B cell (primary cell): ENCODE measurements at regions not wholly inside any gene's neighbourhood (a gene's known extent, or its start where the extent isn't known, plus 50 kb on each side); places are given as distances from the start of the nearest gene placed in this dataset.

Source experiments
- ATAC-seq: fragments of 200-7000 bp; cut with Tn5 transposase; one replicate; pipeline ENCODE4 v1.10.0; 2021; ENCODE audit warnings: low read depth, mild to moderate bottlenecking, moderate number of reproducible peaks, moderate library complexity
- CTCF ChIA-PET: fragments of 350-600 bp; sonication (Branson Sonifier 250); formaldehyde crosslinking; loops from one replicate; lab custom pipeline; 2021; ENCODE audit warnings: antibody characterized with exemption, inconsistent platforms; lab: Charles Lee
- POLR2A ChIA-PET: fragments of 350-600 bp; sonication (Branson Sonifier 250); formaldehyde crosslinking; loops from one replicate; lab custom pipeline; 2021; ENCODE audit warnings: antibody characterized with exemption; lab: Charles Lee
- DNase-seq: peaks from one replicate; pipeline ENCODE4 v3.0.0; 2013
- H2AFZ ChIP-seq: 2 replicates; pipeline ENCODE4 v1.6.1; 2012; ENCODE audit warnings: mild to moderate bottlenecking, low read depth, low read length; ENCODE audit not compliant: insufficient read depth, poor library complexity, severe bottlenecking
- H3K27ac ChIP-seq, 2 donors: 1 replicate in 1 of 2; 2 replicates in 1 of 2; pipeline ENCODE4 v1.5.1; 2012 to 2013; ENCODE audit warnings: low read length in 2 of 2, mild to moderate bottlenecking in 2 of 2, moderate library complexity in 1 of 2
- H3K27me3 ChIP-seq, 4 experiments: fragments of 200-600 bp in 1 of 4; sonication (generic) in 1 of 4; replicated peaks in 1 of 4; 1 replicate in 2 of 4; 2 replicates in 2 of 4; pipeline versions ENCODE4 v1.6.1 to v1.7.0; 2013 to 2016; ENCODE audit warnings: low read length in 3 of 4, mild to moderate bottlenecking in 2 of 4, mixed read lengths in 1 of 4, moderate library complexity in 1 of 4; ENCODE audit not compliant: insufficient read depth in 4 of 4, control insufficient read depth in 3 of 4; ENCODE audit errors: control extremely low read depth in 1 of 4
- H3K36me3 ChIP-seq, 2 experiments: replicated peaks in 1 of 2; 1 replicate in 1 of 2; 2 replicates in 1 of 2; pipeline versions ENCODE4 v1.6.1 to v1.7.1; 2013; ENCODE audit warnings: low read length in 1 of 2; ENCODE audit not compliant: insufficient read depth in 2 of 2, control insufficient read depth in 1 of 2; ENCODE audit errors: control extremely low read depth in 1 of 2, extremely low read depth in 1 of 2
- H3K4me1 ChIP-seq, 2 donors: fragments of 200-600 bp in 1 of 2; sonication (generic) in 1 of 2; 1 replicate in 1 of 2; 2 replicates in 1 of 2; pipeline versions ENCODE4 v1.5.1 to v1.6.1; 2013 to 2017; ENCODE audit warnings: low read length in 2 of 2; ENCODE audit not compliant: control insufficient read depth in 2 of 2, insufficient read depth in 2 of 2
- H3K4me2 ChIP-seq: replicated peaks from 2 replicates; pipeline ENCODE3; 2012; ENCODE audit warnings: mild to moderate bottlenecking, low read depth, low read length; ENCODE audit not compliant: poor library complexity, severe bottlenecking
- H3K4me3 ChIP-seq, 5 experiments: fragments of 200-600 bp in 1 of 5; sonication (generic) in 1 of 5; 1 replicate in 3 of 5; 2 replicates in 2 of 5; pipeline versions ENCODE4 v1.5.1 to v1.7.0; 2011 to 2016; ENCODE audit warnings: low read length in 4 of 5, mild to moderate bottlenecking in 4 of 5, low read depth in 2 of 5, control low read depth in 1 of 5, moderate library complexity in 1 of 5; ENCODE audit not compliant: insufficient read depth in 1 of 5; ENCODE audit errors: control extremely low read depth in 1 of 5, extremely low read depth in 1 of 5
- H3K79me2 ChIP-seq: fragments of 200-600 bp; sonication (generic); one replicate; pipeline ENCODE4 v1.6.0; 2016; ENCODE audit warnings: low read length; ENCODE audit not compliant: control insufficient read depth, insufficient read depth
- H3K9ac ChIP-seq: fragments of 200-600 bp; sonication (generic); 2 replicates; pipeline ENCODE4 v1.6.1; 2017; ENCODE audit warnings: mild to moderate bottlenecking, low read length, moderate library complexity
- H3K9me3 ChIP-seq, 3 donors: one replicate each; pipeline versions ENCODE4 v1.6.1 to v1.7.1; 2013; ENCODE audit warnings: low read length in 2 of 3; ENCODE audit not compliant: control insufficient read depth in 2 of 3, insufficient read depth in 1 of 3; ENCODE audit errors: control extremely low read depth in 1 of 3
- H4K20me1 ChIP-seq: 2 replicates; pipeline ENCODE4 v1.6.0; 2012; ENCODE audit warnings: mild to moderate bottlenecking, low read length; ENCODE audit not compliant: insufficient read depth, control insufficient read depth, poor library complexity, severe bottlenecking
- H3K27ac Mint-ChIP-seq: one replicate; pipeline ENCODE4 v1.8.0; 2021; ENCODE audit warnings: mixed read lengths
- H3K27me3 Mint-ChIP-seq: one replicate; pipeline ENCODE4 v1.8.0; 2021; ENCODE audit warnings: mixed read lengths
- H3K4me1 Mint-ChIP-seq: one replicate; pipeline ENCODE4 v1.8.0; 2021; ENCODE audit warnings: mixed read lengths
- H3K4me3 Mint-ChIP-seq: one replicate; pipeline ENCODE4 v1.8.0; 2021; ENCODE audit warnings: mixed read lengths
- H3K9me3 Mint-ChIP-seq: one replicate; pipeline ENCODE4 v1.8.0; 2022; ENCODE audit warnings: mixed read lengths; ENCODE audit not compliant: insufficient read depth
- CTCF ChIP-seq: fragments of 200-600 bp; IDR thresholded peaks from one replicate; pipeline ENCODE4 v1.8.0; 2022; ENCODE audit warnings: antibody characterized with exemption, mild to moderate bottlenecking
- EZH2 ChIP-seq: IDR thresholded peaks from 2 replicates; pipeline ENCODE4 v1.6.1; 2012; ENCODE audit warnings: borderline replicate concordance, low read depth, mild to moderate bottlenecking, moderate library complexity, low read length; ENCODE audit not compliant: insufficient read depth, poor library complexity, severe bottlenecking
- WGBS: methylation state at CpG from one replicate; pipeline ENCODE4 v1.1.5; 2013; ENCODE audit warnings: missing lambda C conversion rate; ENCODE audit not compliant: insufficient coverage; 5-methylcytosine and 5-hydroxymethylcytosine counted together
- intact Hi-C: fragments of 100-400 bp; cut with micrococcal nuclease; formaldehyde crosslinking; loops from one replicate; pipeline ENCODE4 v1.10.0; 2022

GRCh38 chr5:135671052-135671705 lies 92.4 kb upstream of the CXCL14 start:
- POLR2A ChIA-PET: no interaction called here
- Histone ChIP-seq H3K79me2 (no peaks in the 10 kb centered on the region), H3K27ac (no peak overlapping the region), H3K4me2 (no peak overlapping the region), H3K4me3 (no peak overlapping the region), H3K27me3 (no peaks in the 10 kb centered on the region), H4K20me1 (no peaks in the 10 kb centered on the region), H3K9ac (no peak overlapping the region), H2AFZ (no peak overlapping the region), H3K4me1 (no peaks in the 10 kb centered on the region), H3K9me3 (no peaks in the 10 kb centered on the region), H3K36me3 (no peaks in the 10 kb centered on the region)
- no peak for TF ChIP-seq EZH2
- TF ChIP-seq CTCF: no peak
- Mint-ChIP-seq H3K4me1 (no peaks in the 10 kb centered on the region), H3K27me3 (peaks cover 22% of the 10 kb centered on the region), H3K9me3 (peaks cover 4% of the 10 kb centered on the region), H3K4me3 (no peak overlapping the region), H3K27ac (no peak overlapping the region)
- WGBS: no CpG with 5 or more reads among the region's 5 CpGs
- CTCF ChIA-PET: no interaction called here
- no peak for ATAC-seq
- no peak for DNase-seq
- intact Hi-C loops: no loop called here

GRCh38 chr5:135670588-135670987 lies 91.8 kb upstream of the CXCL14 start:
- intact Hi-C loops: no loop called here
- POLR2A ChIA-PET: no interaction called here
- Mint-ChIP-seq H3K27me3 (peaks cover 24% of the 10 kb centered on the region), H3K4me1 (no peaks in the 10 kb centered on the region), H3K9me3 (no peaks in the 10 kb centered on the region), H3K4me3 (no peak overlapping the region), H3K27ac (no peak overlapping the region)
- TF ChIP-seq EZH2 (no peak), CTCF (no peak)
- Histone ChIP-seq H3K9ac (no peak overlapping the region), H3K36me3 (no peaks in the 10 kb centered on the region), H3K9me3 (no peaks in the 10 kb centered on the region), H2AFZ (no peak overlapping the region), H3K4me1 (no peaks in the 10 kb centered on the region), H3K27me3 (no peaks in the 10 kb centered on the region), H3K27ac (no peak overlapping the region), H4K20me1 (no peaks in the 10 kb centered on the region), H3K4me3 (no peak overlapping the region), H3K4me2 (no peak overlapping the region), H3K79me2 (no peaks in the 10 kb centered on the region)
- ATAC-seq: no peak
- 100% methylated on average over 1 of the region's 6 CpGs for WGBS
- no peak for DNase-seq
- CTCF ChIA-PET: interaction anchor here (0.7 kb wide), 1 partner anchor 10 kb away, joined by 3 read pairs; no protein-coding TSS in a partner anchor
